ENCODE measurements at regions not wholly inside any gene's neighbourhood (a gene's known extent, or its start where the extent isn't known, plus 50 kb on each side); places are given as distances from the start of the nearest gene placed in this dataset.
"Not testable (repeated sequence)": the region's sequence is repeated elsewhere in the genome, so short reads cannot be mapped to it uniquely, and the experiment has no call there.

GRCh38 chr4:116303736-116304188 is 781.6 kb downstream of the TRAM1L1 start:
- H3K4me3 Mint-ChIP-seq = no peak overlapping the region
- H3K36me3 Mint-ChIP-seq = no peaks in the 10 kb centered on the region
- no peaks in the 10 kb centered on the region for H3K27me3 Mint-ChIP-seq (ENCODE audit: low read depth)
- no peak for DNase-seq (ENCODE audit: low spot score in 2 of 2, unreplicated experiment in 2 of 2)
- no peaks in the 10 kb centered on the region for H3K4me1 Mint-ChIP-seq
- peaks cover 13% of the 10 kb centered on the region for H3K9me3 Mint-ChIP-seq
- TF ChIP-seq, protein P1, sequence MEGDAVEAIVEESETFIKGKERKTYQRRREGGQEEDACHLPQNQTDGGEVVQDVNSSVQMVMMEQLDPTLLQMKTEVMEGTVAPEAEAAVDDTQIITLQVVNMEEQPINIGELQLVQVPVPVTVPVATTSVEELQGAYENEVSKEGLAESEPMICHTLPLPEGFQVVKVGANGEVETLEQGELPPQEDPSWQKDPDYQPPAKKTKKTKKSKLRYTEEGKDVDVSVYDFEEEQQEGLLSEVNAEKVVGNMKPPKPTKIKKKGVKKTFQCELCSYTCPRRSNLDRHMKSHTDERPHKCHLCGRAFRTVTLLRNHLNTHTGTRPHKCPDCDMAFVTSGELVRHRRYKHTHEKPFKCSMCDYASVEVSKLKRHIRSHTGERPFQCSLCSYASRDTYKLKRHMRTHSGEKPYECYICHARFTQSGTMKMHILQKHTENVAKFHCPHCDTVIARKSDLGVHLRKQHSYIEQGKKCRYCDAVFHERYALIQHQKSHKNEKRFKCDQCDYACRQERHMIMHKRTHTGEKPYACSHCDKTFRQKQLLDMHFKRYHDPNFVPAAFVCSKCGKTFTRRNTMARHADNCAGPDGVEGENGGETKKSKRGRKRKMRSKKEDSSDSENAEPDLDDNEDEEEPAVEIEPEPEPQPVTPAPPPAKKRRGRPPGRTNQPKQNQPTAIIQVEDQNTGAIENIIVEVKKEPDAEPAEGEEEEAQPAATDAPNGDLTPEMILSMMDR (IDR thresholded peaks at IDR 0.05; ENCODE audit: unreplicated experiment) = no peak
- no peak overlapping the region for H3K27ac Mint-ChIP-seq

DNA sequence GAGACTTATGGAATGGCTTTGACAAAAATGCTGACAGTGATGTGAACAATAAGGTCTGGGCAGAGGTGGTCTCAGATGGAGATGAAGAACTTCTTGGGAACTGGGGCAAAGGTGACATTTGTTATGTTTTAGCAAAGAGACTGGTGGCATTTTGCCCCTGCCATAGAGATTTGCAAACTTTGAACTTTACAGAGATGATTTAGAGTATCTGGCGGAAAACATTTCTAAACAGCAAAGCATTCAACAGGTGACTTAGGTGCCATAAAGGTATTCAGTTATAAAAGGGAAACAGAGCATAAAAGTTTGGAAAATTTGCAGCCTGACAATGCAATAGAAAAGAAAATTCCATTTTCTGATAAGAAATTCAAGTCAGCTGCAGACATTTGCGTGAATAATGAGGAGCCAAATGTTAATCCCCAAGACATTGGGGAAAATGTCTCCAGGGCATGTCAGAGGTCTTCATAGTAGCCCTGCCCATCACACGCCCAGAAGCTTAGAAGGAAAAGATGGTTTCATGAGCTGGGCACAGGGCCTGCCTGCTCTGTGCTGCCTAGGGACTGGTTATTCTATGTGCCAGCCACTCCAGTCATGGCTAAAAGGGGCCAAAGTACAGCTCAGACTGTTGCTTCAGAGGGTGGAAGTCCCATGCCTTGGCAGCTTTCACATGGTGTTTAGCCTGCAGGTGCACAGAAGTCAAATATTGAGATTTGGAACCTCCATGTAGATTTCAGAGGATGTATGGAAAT is 782.2 kb downstream of the TRAM1L1 start:
- Mint-ChIP-seq H3K36me3 (no peaks in the 10 kb centered on the region), H3K9me3 (peaks cover 13% of the 10 kb centered on the region), H3K4me1 (no peaks in the 10 kb centered on the region), H3K27ac (no peak overlapping the region), H3K27me3 (ENCODE audit: low read depth) (no peaks in the 10 kb centered on the region), H3K4me3 (no peak overlapping the region)
- TF ChIP-seq, protein P1 (IDR thresholded peaks at IDR 0.05; ENCODE audit: unreplicated experiment) = no peak
- no peak for DNase-seq (ENCODE audit: low spot score in 2 of 2, unreplicated experiment in 2 of 2)

DNA sequence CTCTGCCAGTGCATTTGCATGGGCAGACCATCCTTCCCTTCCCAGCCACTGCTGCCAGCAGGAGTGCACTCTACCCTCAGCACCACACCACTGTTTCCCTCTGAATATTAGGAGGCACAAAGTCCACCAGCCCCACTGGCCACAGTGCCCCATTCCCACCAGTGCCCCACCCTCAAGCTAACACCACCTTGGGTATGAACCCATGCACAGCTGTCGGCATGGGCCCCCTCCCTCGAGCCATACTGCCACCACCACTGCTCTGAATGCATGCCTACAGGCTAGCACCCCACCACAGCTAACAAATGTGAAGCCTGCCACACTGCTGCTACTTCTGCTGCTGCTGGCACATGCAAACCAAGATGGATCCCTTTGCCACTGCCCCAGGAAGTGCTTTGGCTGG is 810.4 kb downstream of the TRAM1L1 start:
- TF ChIP-seq, protein P1 (IDR thresholded peaks at IDR 0.05; ENCODE audit: unreplicated experiment) = no peak
- no peak overlapping the region for H3K4me3 Mint-ChIP-seq
- H3K4me1 Mint-ChIP-seq = no peaks in the 10 kb centered on the region
- DNase-seq (ENCODE audit: low spot score in 2 of 2, unreplicated experiment in 2 of 2) = no peak
- no peak overlapping the region for H3K27ac Mint-ChIP-seq
- no peaks in the 10 kb centered on the region for H3K36me3 Mint-ChIP-seq
- no peaks in the 10 kb centered on the region for H3K27me3 Mint-ChIP-seq (ENCODE audit: low read depth)
- H3K9me3 Mint-ChIP-seq = peaks cover 5% of the 10 kb centered on the region

DNA sequence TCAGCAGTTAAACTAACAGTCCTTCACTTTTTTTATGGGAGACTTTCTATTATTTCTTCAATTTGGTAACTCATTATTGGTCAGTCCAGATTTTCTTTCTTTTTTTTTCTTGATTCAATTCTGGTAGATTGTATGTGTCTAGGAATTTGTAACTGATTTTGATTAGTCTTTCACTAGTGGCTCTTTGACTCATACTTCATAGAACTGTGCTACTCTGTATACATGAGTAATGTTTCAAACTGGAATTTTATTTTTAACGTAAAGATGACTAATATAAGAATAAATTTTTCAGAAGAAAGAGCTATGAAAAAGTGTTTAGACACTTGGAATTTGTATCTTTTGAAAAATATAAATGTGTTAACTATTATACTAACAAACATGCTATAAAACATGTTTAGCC is 813.0 kb downstream of the TRAM1L1 start:
- Mint-ChIP-seq H3K27ac (no peak overlapping the region), H3K9me3 (peaks cover 8% of the 10 kb centered on the region), H3K4me1 (no peaks in the 10 kb centered on the region), H3K36me3 (no peaks in the 10 kb centered on the region), H3K27me3 (ENCODE audit: low read depth) (no peaks in the 10 kb centered on the region), H3K4me3 (no peak overlapping the region)
- TF ChIP-seq, protein P1 (IDR thresholded peaks at IDR 0.05; ENCODE audit: unreplicated experiment) = no peak
- no peak for DNase-seq (ENCODE audit: low spot score in 2 of 2, unreplicated experiment in 2 of 2)

- not testable (repeated sequence) for H3K4me3 Mint-ChIP-seq; H3K36me3 Mint-ChIP-seq; DNase-seq (ENCODE audit: low spot score in 2 of 2, unreplicated experiment in 2 of 2); H3K27me3 Mint-ChIP-seq (ENCODE audit: low read depth); H3K27ac Mint-ChIP-seq; H3K4me1 Mint-ChIP-seq
- peaks cover 55% of the 10 kb centered on the region for H3K9me3 Mint-ChIP-seq
Observed at GRCh38 chr4:116260931-116261330, 824.4 kb downstream of the TRAM1L1 start.

- H3K9me3 Mint-ChIP-seq = peaks cover 3% of the 10 kb centered on the region
- H3K36me3 Mint-ChIP-seq = no peaks in the 10 kb centered on the region
- TF ChIP-seq, protein P1 (IDR thresholded peaks at IDR 0.05; ENCODE audit: unreplicated experiment) = no peak
- H3K4me3 Mint-ChIP-seq = no peak overlapping the region
- no peaks in the 10 kb centered on the region for H3K4me1 Mint-ChIP-seq
- DNase-seq (ENCODE audit: low spot score in 2 of 2, unreplicated experiment in 2 of 2) = no peak
- no peaks in the 10 kb centered on the region for H3K27me3 Mint-ChIP-seq (ENCODE audit: low read depth)
- H3K27ac Mint-ChIP-seq = no peak overlapping the region
Observed at GRCh38 chr4:116244771-116245170, 840.6 kb downstream of the TRAM1L1 start.
